DOHH2 (cell line): ENCODE measurements at regions not wholly inside any gene's neighbourhood (a gene's known extent, or its start where the extent isn't known, plus 50 kb on each side); places are given as distances from the start of the nearest gene placed in this dataset.

Experiments used
- H3F3A ChIP-seq: fragments of 200-600 bp; sonication (generic), shearing (Covaris generic); 2 replicates; pipeline ENCODE4 v1.6.0; 2016; ENCODE audit warnings: antibody characterized with exemption, mild to moderate bottlenecking; ENCODE audit not compliant: control insufficient read depth, insufficient read depth
- H3K27ac ChIP-seq: fragments of 200-600 bp; sonication (generic); 2 replicates; pipeline ENCODE4 v1.5.1; 2014; ENCODE audit warnings: low read depth, mild to moderate bottlenecking, low read length, moderate library complexity
- H3K27me3 ChIP-seq: fragments of 200-600 bp; sonication (generic); 2 replicates; pipeline ENCODE4 v1.6.1; 2014; ENCODE audit warnings: mild to moderate bottlenecking, low read length, mixed read lengths; ENCODE audit not compliant: control insufficient read depth
- H3K36me3 ChIP-seq: fragments of 200-600 bp; sonication (generic); 2 replicates; pipeline ENCODE4 v1.6.1; 2014; ENCODE audit warnings: mild to moderate bottlenecking, low read length, moderate library complexity, mixed read lengths; ENCODE audit not compliant: control insufficient read depth
- H3K4me1 ChIP-seq: fragments of 200-600 bp; sonication (generic); 2 replicates; pipeline ENCODE4 v1.6.1; 2014; ENCODE audit warnings: mild to moderate bottlenecking, low read length, mixed read lengths; ENCODE audit not compliant: control insufficient read depth
- H3K4me2 ChIP-seq: fragments of 200-600 bp; sonication (generic); 2 replicates; pipeline ENCODE4 v1.6.0; 2014; ENCODE audit warnings: mild to moderate bottlenecking, low read length, moderate library complexity
- H3K4me3 ChIP-seq: fragments of 200-600 bp; sonication (generic); 2 replicates; pipeline ENCODE4 v1.5.1; 2014; ENCODE audit warnings: mild to moderate bottlenecking, low read length, mixed read lengths
- H3K79me2 ChIP-seq: fragments of 200-600 bp; sonication (generic); 2 replicates; pipeline ENCODE4 v1.6.1; 2014; ENCODE audit warnings: mild to moderate bottlenecking, low read length, mixed read lengths; ENCODE audit not compliant: control insufficient read depth
- H3K9me2 ChIP-seq: fragments of 200-600 bp; sonication (generic); replicated peaks from 2 replicates; pipeline ENCODE4 v1.6.1; 2014; ENCODE audit warnings: mild to moderate bottlenecking, low read length, mixed read lengths; ENCODE audit not compliant: control insufficient read depth
- H3K9me3 ChIP-seq: fragments of 200-600 bp; sonication (generic); 2 replicates; pipeline ENCODE4 v1.6.1; 2014; ENCODE audit warnings: antibody characterized with exemption, low read length, mixed read lengths; ENCODE audit not compliant: control insufficient read depth, insufficient read depth
- H4K20me1 ChIP-seq: fragments of 200-600 bp; sonication (generic); 2 replicates; pipeline ENCODE4 v1.6.0; 2014; ENCODE audit warnings: low read depth, mild to moderate bottlenecking, antibody characterized with exemption, low read length, moderate library complexity; ENCODE audit not compliant: control insufficient read depth, insufficient read depth
- CTCF ChIP-seq: fragments of 200-600 bp; sonication (generic); IDR thresholded peaks from one replicate; pipeline ENCODE4 v1.5.1; 2014; ENCODE audit warnings: antibody characterized with exemption, mild to moderate bottlenecking, low read depth, low read length; ENCODE audit not compliant: poor library complexity, severe bottlenecking
- EZH2phosphoT487 ChIP-seq: fragments of 200-600 bp; sonication (generic); IDR thresholded peaks from 2 replicates; pipeline ENCODE4 v1.6.1; 2017; ENCODE audit warnings: borderline replicate concordance, mild to moderate bottlenecking, antibody characterized with exemption, low read length, moderate library complexity, mixed read lengths

DNA sequence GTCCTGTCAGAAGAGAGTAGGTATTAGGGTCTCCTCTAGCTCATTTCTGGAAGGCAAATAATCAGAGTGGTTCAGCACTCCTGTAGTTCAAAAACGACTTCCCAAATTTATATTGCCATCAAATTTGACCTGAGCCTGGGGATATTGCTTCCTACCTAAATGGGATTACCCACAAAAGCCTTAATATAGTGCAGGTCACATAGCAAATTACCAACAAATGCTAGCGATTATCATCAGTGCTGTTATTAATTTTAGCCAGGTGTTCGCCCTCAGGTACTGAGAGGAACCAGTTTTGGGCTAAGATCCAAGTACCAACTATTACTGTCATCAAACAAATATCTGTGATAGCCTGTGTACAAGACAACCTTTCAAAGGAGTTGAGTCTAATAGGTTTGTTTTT lies 661.8 kb upstream of the PTBP2 start:
- no peaks in the 10 kb centered on the region; the same call in 1 of the 2 replicates for H3K9me3 ChIP-seq
- H3K4me1 ChIP-seq: no peaks in the 10 kb centered on the region
- no peaks in the 10 kb centered on the region for H3K36me3 ChIP-seq
- no peaks in the 10 kb centered on the region for H3F3A ChIP-seq
- no peak for TF ChIP-seq EZH2phosphoT487
- no peak for TF ChIP-seq CTCF
- H3K9me2 ChIP-seq: no peaks in the 10 kb centered on the region
- H4K20me1 ChIP-seq: no peaks in the 10 kb centered on the region
- no peaks in the 10 kb centered on the region for H3K27me3 ChIP-seq
- no peak overlapping the region for H3K4me3 ChIP-seq
- no peaks in the 10 kb centered on the region for H3K79me2 ChIP-seq
- no peak overlapping the region for H3K27ac ChIP-seq
- H3K4me2 ChIP-seq: no peak overlapping the region

DNA sequence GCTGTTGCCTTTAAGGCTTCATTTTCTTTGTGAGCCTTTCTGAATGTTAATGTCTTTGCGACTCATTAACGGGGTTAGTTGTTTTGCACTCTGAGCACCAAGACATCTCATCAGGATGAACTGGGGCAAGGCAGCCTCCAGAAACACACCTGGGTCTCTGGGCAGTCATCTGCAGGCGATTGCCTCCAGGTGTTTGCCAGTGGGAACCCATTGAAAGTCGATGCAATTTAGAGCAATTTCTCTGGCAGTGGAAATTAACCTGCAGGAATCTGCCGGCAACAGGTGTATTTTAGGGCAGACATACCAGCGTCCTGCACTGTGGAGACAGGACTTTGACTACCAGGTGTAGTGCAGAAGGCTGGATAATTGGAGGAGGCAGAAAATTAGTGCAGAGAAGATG lies 661.0 kb upstream of the PTBP2 start:
- TF ChIP-seq EZH2phosphoT487: no peak
- TF ChIP-seq CTCF: no peak
- Histone ChIP-seq H3K9me3 (no peaks in the 10 kb centered on the region; the same call in 1 of the 2 replicates), H3K4me2 (no peak overlapping the region), H3F3A (no peaks in the 10 kb centered on the region), H3K4me3 (no peak overlapping the region), H3K79me2 (no peaks in the 10 kb centered on the region), H3K27me3 (no peaks in the 10 kb centered on the region), H3K9me2 (no peaks in the 10 kb centered on the region), H3K27ac (no peak overlapping the region), H4K20me1 (no peaks in the 10 kb centered on the region), H3K4me1 (no peaks in the 10 kb centered on the region), H3K36me3 (no peaks in the 10 kb centered on the region)

DNA sequence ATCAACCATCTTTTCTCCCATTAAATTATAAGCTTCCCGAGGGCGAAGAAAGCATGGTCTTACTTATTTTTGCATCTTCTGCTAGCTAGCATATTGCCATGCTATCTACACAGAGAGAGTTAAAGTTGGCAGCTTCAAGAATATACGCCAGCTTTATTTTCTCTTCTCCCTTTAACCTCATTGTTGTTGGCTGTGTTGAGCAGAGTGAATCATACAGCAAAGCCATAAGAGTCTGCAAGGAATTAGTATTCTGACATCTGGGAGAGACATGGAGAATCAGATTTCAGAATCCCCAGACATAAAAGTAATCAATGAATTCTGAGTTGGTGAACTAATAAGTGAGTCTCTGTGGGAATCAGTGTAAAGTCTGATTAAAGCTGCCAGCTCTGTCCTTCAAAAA lies 649.6 kb upstream of the PTBP2 start:
- H3F3A ChIP-seq: no peaks in the 10 kb centered on the region
- no peak for TF ChIP-seq EZH2phosphoT487
- H3K4me1 ChIP-seq: no peaks in the 10 kb centered on the region
- H3K9me2 ChIP-seq: no peaks in the 10 kb centered on the region
- no peaks in the 10 kb centered on the region for H3K36me3 ChIP-seq
- H3K9me3 ChIP-seq: no peaks in the 10 kb centered on the region
- H3K4me3 ChIP-seq: no peak overlapping the region
- H3K27ac ChIP-seq: no peak overlapping the region
- H3K27me3 ChIP-seq: no peaks in the 10 kb centered on the region
- no peak overlapping the region for H3K4me2 ChIP-seq
- H3K79me2 ChIP-seq: no peaks in the 10 kb centered on the region
- no peaks in the 10 kb centered on the region for H4K20me1 ChIP-seq

DNA sequence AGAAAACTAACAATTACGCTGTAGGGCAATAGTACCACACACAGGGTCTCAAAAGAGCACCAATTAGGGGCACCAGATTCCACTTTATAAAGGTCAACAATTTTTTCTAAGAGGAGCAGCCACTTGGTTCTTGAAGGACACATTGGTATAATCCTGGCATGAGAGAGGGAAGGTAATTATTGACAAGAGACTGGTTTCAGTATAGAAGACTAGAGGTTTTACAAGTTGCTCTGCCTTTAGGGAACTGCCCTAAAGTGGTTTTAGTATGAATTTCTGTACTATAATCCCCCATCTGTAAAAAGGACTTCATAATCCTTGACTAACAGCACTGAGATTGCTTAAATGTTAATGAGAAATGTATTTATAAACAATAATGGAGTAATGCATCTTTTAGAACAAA lies 648.5 kb upstream of the PTBP2 start:
- Histone ChIP-seq H3K9me3 (no peaks in the 10 kb centered on the region), H3K36me3 (no peaks in the 10 kb centered on the region), H3K9me2 (no peaks in the 10 kb centered on the region), H3K27me3 (no peaks in the 10 kb centered on the region), H3K4me3 (no peak overlapping the region), H3K4me2 (no peak overlapping the region), H3F3A (no peaks in the 10 kb centered on the region), H4K20me1 (no peaks in the 10 kb centered on the region), H3K4me1 (no peaks in the 10 kb centered on the region), H3K27ac (no peak overlapping the region), H3K79me2 (no peaks in the 10 kb centered on the region)
- no peak for TF ChIP-seq CTCF
- TF ChIP-seq EZH2phosphoT487: no peak
